GM19467 (cell line): ENCODE measurements at regions not wholly inside any gene's neighbourhood (a gene's known extent, or its start where the extent isn't known, plus 50 kb on each side); places are given as distances from the start of the nearest gene placed in this dataset.
A peak's percentile ranks its signal among the peaks of the same experiment; 100 is the strongest.

Experiments used
- ATAC-seq: cut with Tn5 transposase; IDR thresholded peaks from one replicate; pipeline ENCODE4 v1.9.1; 2021; ENCODE audit warnings: mild to moderate bottlenecking, moderate library complexity; ENCODE audit not compliant: unreplicated experiment

GRCh38 chr1:199264911-199265310, 626.1 kb downstream of the PTPRC start:
- ATAC-seq, result no peak

GRCh38 chr1:199265319-199265718, 626.5 kb downstream of the PTPRC start:
- ATAC-seq, result no peak

DNA sequence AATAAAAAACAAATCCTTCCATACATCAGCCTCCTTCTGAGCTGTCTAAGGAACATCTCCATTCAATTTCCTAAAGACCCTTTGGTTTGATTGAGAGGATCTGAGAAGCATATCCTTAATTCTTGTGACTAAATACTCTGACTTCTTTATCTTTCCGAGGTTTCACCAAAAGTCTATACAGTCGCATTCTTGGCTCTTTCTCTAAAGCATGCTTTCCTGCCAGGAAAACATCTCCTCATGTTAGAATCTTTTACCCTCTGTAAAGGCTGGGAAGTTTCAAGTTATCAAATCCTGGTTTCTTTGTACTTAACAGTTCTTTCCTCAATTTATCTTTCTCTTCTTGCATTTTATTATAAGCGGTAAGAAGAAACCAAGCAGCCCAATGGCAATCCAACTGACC, 630.4 kb downstream of the PTPRC start:
- ATAC-seq, result no peak

- ATAC-seq, result no peak
These were observed 633.3 kb downstream of the PTPRC start for GRCh38 chr1:199272139-199272544.

DNA sequence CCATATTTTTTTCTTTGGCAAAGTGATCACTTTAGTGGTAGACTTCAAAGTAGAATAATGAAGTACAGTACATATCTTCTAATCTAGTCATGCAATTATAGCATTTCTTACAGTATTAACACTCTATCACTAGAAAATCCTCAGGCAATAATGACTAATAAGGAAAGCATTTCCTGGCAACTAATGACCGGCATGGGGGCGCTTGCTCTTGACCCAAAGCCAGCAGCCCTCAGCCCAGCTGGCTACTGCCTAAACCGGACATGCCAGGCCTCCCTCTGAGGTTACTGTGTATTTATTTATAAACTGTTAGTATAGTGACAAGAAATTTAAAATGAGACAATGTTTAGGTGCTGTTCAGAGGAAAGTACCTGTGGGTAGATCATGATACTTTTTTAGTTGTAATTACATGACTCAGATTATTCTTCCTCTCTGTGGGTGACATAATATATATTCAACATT, 633.8 kb downstream of the PTPRC start:
- peak; percentile 76 for ATAC-seq

GRCh38 chr1:199273837-199274379, 635.1 kb downstream of the PTPRC start:
- ATAC-seq, result no peak

- ATAC-seq, result no peak
These were observed 640.2 kb downstream of the PTPRC start for GRCh38 chr1:199279067-199279466.

DNA sequence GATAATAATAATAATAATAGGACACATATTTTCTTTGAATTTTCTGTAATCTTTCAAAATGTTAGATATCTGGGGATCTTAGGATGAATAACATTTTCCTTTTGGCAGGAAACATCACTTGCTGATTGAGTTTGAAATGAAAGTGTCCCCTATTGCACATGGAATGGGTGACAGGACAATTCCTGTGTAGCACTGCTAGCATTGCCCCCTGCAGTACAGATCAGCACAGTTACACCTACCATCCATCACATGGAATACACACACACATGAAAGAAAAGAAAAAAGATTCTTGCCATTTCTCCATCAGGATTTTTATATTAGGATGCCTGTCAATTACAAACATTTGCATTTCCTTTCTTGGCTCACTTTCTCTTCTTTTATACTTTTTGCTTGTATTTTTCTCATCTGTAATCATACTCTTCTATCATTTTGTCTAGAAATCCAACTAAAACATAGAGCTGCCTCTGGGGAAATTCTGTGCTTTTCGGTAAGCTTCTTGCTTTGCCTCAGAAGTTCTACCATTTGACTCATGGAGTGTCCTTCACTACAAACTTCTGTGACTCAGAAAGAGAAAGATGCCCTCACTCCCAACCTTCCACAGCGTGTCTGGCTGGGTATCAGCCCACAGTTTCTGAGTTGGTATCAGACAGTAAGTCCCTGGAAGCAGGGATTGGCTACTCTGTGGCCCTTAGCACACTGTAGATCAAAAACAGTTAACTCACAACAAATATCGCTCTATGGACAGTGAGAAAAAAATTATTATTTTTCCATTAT, 641.2 kb downstream of the PTPRC start:
- ATAC-seq, result no peak

- ATAC-seq, result no peak
These were observed 644.0 kb downstream of the PTPRC start for GRCh38 chr1:199282751-199283305.

- ATAC-seq, result no peak
These were observed 645.0 kb downstream of the PTPRC start for GRCh38 chr1:199283794-199284193.

DNA sequence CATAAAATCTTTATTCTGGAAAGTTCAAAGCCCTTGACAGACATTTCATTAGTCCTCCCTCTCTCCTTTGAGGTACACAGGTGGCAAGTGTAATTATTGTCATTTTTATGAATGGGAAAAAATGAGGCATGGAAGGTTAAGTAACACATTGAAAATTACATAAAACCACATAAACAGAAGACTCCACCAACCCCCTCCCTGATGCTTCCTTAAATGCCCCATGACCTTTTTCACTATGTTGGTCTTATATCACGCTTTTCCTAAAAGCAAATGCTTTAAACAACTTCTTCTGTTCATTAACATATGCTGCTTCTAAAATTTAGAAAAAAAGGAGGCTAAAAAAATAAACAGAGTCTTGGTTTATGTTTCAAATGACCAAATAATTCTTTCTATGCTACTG, 648.4 kb downstream of the PTPRC start:
- ATAC-seq, result no peak

- ATAC-seq, result no peak
These were observed 648.8 kb downstream of the PTPRC start for GRCh38 chr1:199287647-199288046.

GRCh38 chr1:199290186-199290585, 651.3 kb downstream of the PTPRC start:
- ATAC-seq, result no peak

- ATAC-seq, result no peak
These were observed 652.3 kb downstream of the PTPRC start for GRCh38 chr1:199291022-199291740.

GRCh38 chr1:199292896-199293295, 654.1 kb downstream of the PTPRC start:
- ATAC-seq, result no peak

DNA sequence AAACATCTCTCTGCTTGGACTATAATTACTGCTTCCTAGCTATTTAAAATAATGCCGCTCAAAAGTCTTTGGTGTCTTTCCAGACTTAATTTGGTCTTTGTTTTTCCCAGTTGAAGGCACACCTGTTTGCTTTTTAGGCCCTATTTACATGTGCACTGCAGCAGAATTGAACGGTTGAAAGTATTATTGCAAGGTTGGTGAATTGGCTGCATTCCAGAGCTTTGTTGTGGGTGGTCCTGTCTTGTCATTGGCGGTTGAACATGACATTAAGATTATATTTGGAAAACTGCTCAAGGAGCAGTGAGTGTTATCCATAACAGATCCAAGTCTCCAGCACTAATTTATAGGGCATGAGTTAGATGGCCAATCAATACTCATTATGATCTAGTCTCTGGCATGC, 656.3 kb downstream of the PTPRC start:
- ATAC-seq, result no peak

DNA sequence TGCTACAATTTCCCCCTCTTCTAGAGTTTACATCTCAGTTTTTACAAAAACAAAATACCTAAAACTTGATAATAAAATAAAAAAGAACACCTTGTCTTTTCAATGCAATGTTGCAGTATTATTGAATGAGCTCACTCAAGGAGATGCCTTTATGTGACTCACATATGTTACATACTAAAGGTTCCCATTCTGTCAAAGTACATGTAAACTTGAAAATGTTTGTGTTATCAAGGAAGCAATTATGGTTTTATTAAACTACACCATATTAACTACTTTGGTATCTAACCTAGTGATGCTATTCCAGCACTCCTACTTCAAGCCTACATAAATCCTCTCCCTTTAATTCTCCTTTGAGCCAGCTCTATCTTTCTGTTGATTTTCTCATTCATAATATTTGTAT, 658.3 kb downstream of the PTPRC start:
- ATAC-seq, result no peak

DNA sequence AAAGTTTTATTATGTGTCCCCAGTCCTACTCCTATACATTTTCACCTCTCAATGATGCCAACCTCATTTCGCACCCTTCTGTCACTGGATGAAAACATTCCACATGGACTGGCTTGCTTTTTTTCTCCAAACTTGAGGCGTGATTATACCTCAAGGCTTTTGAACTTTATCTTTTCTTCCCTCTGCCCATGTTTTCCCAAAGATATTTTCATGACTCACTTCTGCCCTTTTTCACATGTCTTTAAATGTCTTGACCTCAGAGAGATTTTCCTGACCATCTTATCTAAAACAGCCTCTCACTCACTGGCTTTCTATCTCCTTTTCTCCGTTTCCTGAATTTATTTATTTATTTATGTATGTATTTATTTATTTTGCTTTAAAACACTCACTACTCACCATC, 659.0 kb downstream of the PTPRC start:
- ATAC-seq, result no peak

GRCh38 chr1:199298825-199299224, 660.0 kb downstream of the PTPRC start:
- ATAC-seq, result no peak

- no peak for ATAC-seq
These were observed 662.8 kb downstream of the PTPRC start for GRCh38 chr1:199301472-199302217.

- ATAC-seq, result no peak
These were observed 663.7 kb downstream of the PTPRC start for GRCh38 chr1:199302554-199302953.
